HG03342 (cell line): ENCODE measurements at regions not wholly inside any gene's neighbourhood (a gene's known extent, or its start where the extent isn't known, plus 50 kb on each side); places are given as distances from the start of the nearest gene placed in this dataset.

ENCODE experiments used
- ATAC-seq: cut with Tn5 transposase; IDR thresholded peaks from one replicate; pipeline ENCODE4 v1.9.1; 2021; ENCODE audit warnings: mild to moderate bottlenecking, moderate library complexity; ENCODE audit not compliant: unreplicated experiment

- no peak for ATAC-seq
Measured at GRCh38 chr6:48194596-48195295, 83.7 kb upstream of the PTCHD4 start.

GRCh38 chr6:48188158-48188557, 77.2 kb upstream of the PTCHD4 start:
- no peak for ATAC-seq

- ATAC-seq: no peak
Measured at GRCh38 chr6:48186746-48187145, 75.7 kb upstream of the PTCHD4 start.

GRCh38 chr6:48184648-48185047, 73.7 kb upstream of the PTCHD4 start:
- no peak for ATAC-seq

GRCh38 chr6:48183811-48184605, 73.0 kb upstream of the PTCHD4 start:
- ATAC-seq: no peak

- ATAC-seq: no peak
Measured at GRCh38 chr6:48183178-48183577, 72.2 kb upstream of the PTCHD4 start.

- no peak for ATAC-seq
Measured at GRCh38 chr6:48178700-48179099, 67.7 kb upstream of the PTCHD4 start.

GRCh38 chr6:48177786-48178185, 66.8 kb upstream of the PTCHD4 start:
- no peak for ATAC-seq

GRCh38 chr6:48176645-48177308, 65.8 kb upstream of the PTCHD4 start:
- no peak for ATAC-seq

GRCh38 chr6:48169635-48170034, 58.6 kb upstream of the PTCHD4 start:
- no peak for ATAC-seq
